ENCODE measurements at regions not wholly inside any gene's neighbourhood (a gene's known extent, or its start where the extent isn't known, plus 50 kb on each side); places are given as distances from the start of the nearest gene placed in this dataset.

GRCh38 chr13:109312399-109312798 is 474.0 kb downstream of the IRS2 start:
- no peak for TF ChIP-seq EZH2phosphoT487 (IDR thresholded peaks at IDR 0.05; ENCODE audit: borderline replicate concordance)
- TF ChIP-seq ATF3 (IDR thresholded peaks at IDR 0.05) = no peak
- TF ChIP-seq EZH2 (IDR thresholded peaks at IDR 0.05) = no peak

All from HCT116 (cell line).